ENCODE measurements at regions not wholly inside any gene's neighbourhood (a gene's known extent, or its start where the extent isn't known, plus 50 kb on each side); places are given as distances from the start of the nearest gene placed in this dataset.

DNA sequence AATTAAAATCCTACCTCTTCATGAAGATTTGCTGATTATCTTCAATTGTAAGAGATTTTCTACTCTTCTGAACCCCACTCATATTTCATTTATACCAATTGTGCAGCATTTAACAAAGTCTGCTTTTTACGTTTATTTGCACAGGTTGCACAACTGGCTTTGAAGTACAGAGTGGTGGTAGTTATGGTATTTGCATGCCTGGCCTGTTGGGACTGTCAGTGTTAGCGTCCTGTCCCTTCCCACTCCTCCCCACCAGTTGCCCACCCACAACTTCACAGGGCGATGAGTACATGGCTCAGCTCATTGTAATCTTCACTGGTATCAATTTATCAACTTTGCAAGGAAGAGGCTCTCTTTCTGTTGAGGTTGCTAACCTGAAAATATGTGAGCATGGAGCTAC lies 372.3 kb downstream of the AASDHPPT start:
- H3K9me3 ChIP-seq (ENCODE audit: control insufficient read depth, insufficient read depth, low read depth, low read length), result no peaks in the 10 kb centered on the region
- no peaks in the 10 kb centered on the region for H4K20me1 ChIP-seq (ENCODE audit: control insufficient read depth, extremely low read depth, insufficient read depth, low read length)
- TF ChIP-seq, protein P1, sequence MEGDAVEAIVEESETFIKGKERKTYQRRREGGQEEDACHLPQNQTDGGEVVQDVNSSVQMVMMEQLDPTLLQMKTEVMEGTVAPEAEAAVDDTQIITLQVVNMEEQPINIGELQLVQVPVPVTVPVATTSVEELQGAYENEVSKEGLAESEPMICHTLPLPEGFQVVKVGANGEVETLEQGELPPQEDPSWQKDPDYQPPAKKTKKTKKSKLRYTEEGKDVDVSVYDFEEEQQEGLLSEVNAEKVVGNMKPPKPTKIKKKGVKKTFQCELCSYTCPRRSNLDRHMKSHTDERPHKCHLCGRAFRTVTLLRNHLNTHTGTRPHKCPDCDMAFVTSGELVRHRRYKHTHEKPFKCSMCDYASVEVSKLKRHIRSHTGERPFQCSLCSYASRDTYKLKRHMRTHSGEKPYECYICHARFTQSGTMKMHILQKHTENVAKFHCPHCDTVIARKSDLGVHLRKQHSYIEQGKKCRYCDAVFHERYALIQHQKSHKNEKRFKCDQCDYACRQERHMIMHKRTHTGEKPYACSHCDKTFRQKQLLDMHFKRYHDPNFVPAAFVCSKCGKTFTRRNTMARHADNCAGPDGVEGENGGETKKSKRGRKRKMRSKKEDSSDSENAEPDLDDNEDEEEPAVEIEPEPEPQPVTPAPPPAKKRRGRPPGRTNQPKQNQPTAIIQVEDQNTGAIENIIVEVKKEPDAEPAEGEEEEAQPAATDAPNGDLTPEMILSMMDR (conservative IDR thresholded peaks at IDR 0.05 in 1 of 2, IDR thresholded peaks at IDR 0.05 in 1 of 2; ENCODE audit: low read depth in 1 of 2, low read length in 2 of 2), result no peak
- no peak for TF ChIP-seq EZH2 (IDR thresholded peaks at IDR 0.05; ENCODE audit: low read length, missing control alignments)

DNA sequence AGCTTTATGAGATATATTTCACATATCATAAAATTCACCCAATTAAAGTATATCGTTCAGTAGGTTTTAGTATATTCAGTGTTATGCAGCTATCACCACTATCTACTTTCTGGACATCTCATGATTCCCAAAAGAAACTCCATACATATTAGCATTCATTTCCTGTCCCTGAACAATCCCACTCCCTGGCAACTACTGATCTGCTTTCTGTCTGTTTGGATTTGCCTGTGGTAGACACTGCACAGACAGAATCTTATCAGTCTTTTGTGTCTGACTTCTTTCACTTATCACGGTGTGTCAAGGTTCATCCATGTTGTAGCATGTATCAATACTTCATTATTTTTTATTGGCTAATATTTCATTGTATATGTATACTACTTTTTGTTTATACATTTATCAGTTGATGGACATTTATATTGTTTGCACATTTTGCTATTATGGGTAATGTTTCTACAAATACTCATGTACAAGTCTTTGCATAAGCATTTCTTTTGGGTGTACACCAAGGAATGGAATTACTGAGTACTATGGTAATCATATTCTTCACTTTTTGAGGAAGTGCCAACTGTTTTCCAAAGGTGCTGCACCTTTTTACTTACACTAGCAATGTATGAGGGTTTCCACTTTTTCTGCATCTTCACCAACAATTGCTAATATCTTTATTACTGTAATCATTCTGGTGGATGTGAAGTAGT lies 373.9 kb downstream of the AASDHPPT start:
- Histone ChIP-seq H3K27me3 (ENCODE audit: control insufficient read depth, insufficient read depth, low read length) (no peaks in the 10 kb centered on the region), H3K4me3 (replicated peaks in 1 of 4; ENCODE audit: control extremely low read depth in 1 of 4, insufficient read depth in 1 of 4, low read depth in 3 of 4, low read length in 4 of 4) (no peak overlapping the region), H3K79me2 (ENCODE audit: control insufficient read depth, insufficient read depth, low read length) (no peaks in the 10 kb centered on the region), H3K4me1 (ENCODE audit: control insufficient read depth, extremely low read depth, insufficient read depth, low read length) (no peaks in the 10 kb centered on the region), H3K9ac (ENCODE audit: insufficient read depth, low read length) (no peak overlapping the region), H3K4me2 (ENCODE audit: extremely low read depth, insufficient read depth, low read length) (no peak overlapping the region), H4K20me1 (ENCODE audit: control insufficient read depth, extremely low read depth, insufficient read depth, low read length) (no peaks in the 10 kb centered on the region), H3K27ac (ENCODE audit: insufficient read depth, low read length) (no peak overlapping the region), H3K9me3 (ENCODE audit: control insufficient read depth, insufficient read depth, low read depth, low read length) (no peaks in the 10 kb centered on the region), H3K36me3 (ENCODE audit: control insufficient read depth, insufficient read depth, low read length) (no peaks in the 10 kb centered on the region), H2AFZ (ENCODE audit: low read length) (no peak overlapping the region)
- no peak for TF ChIP-seq EZH2 (IDR thresholded peaks at IDR 0.05; ENCODE audit: low read length, missing control alignments)
- TF ChIP-seq, protein P1 (conservative IDR thresholded peaks at IDR 0.05 in 1 of 2, IDR thresholded peaks at IDR 0.05 in 1 of 2; ENCODE audit: low read depth in 1 of 2, low read length in 2 of 2), result no peak
- DNase-seq (ENCODE audit: low read depth in 2 of 2), result no peak

More for the DNA sequence above, 372.3 kb downstream of the AASDHPPT start:
- Histone ChIP-seq H3K4me3 (replicated peaks in 1 of 4; ENCODE audit: control extremely low read depth in 1 of 4, insufficient read depth in 1 of 4, low read depth in 3 of 4, low read length in 4 of 4) (no peak overlapping the region), H3K9ac (ENCODE audit: insufficient read depth, low read length) (no peak overlapping the region), H3K27me3 (ENCODE audit: control insufficient read depth, insufficient read depth, low read length) (no peaks in the 10 kb centered on the region), H3K36me3 (ENCODE audit: control insufficient read depth, insufficient read depth, low read length) (no peaks in the 10 kb centered on the region), H3K4me2 (ENCODE audit: extremely low read depth, insufficient read depth, low read length) (no peak overlapping the region), H3K79me2 (ENCODE audit: control insufficient read depth, insufficient read depth, low read length) (no peaks in the 10 kb centered on the region), H3K4me1 (ENCODE audit: control insufficient read depth, extremely low read depth, insufficient read depth, low read length) (no peaks in the 10 kb centered on the region), H3K27ac (ENCODE audit: insufficient read depth, low read length) (no peak overlapping the region), H2AFZ (ENCODE audit: low read length) (no peak overlapping the region)
- DNase-seq (ENCODE audit: low read depth in 2 of 2), result no peak

DNA sequence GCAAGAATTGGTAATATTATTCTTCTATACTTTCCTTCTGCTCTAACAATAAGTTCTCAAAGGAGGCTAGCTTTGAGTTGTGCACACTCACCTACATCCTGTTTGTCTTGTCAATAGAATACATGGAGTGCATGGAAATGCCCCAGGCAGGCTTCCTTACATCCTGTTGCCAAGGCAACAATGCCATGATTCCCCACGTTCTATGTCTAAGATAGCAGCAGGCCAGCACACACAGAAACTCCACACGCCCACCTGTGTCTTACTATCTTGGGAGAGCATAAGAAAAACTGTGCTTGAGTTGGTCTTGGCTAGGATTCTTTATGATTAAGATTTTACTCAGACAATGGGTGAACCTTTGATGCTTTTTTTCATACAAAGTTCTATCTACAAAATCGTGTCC lies 379.2 kb downstream of the AASDHPPT start:
- Histone ChIP-seq H3K4me3 (replicated peaks in 1 of 4; ENCODE audit: control extremely low read depth in 1 of 4, insufficient read depth in 1 of 4, low read depth in 3 of 4, low read length in 4 of 4) (no peak overlapping the region), H3K27me3 (ENCODE audit: control insufficient read depth, insufficient read depth, low read length) (no peaks in the 10 kb centered on the region), H2AFZ (ENCODE audit: low read length) (no peak overlapping the region), H3K36me3 (ENCODE audit: control insufficient read depth, insufficient read depth, low read length) (no peaks in the 10 kb centered on the region), H3K9me3 (ENCODE audit: control insufficient read depth, insufficient read depth, low read depth, low read length) (no peaks in the 10 kb centered on the region), H3K4me2 (ENCODE audit: extremely low read depth, insufficient read depth, low read length) (no peak overlapping the region), H3K79me2 (ENCODE audit: control insufficient read depth, insufficient read depth, low read length) (no peaks in the 10 kb centered on the region), H3K27ac (ENCODE audit: insufficient read depth, low read length) (no peak overlapping the region), H3K4me1 (ENCODE audit: control insufficient read depth, extremely low read depth, insufficient read depth, low read length) (no peaks in the 10 kb centered on the region), H4K20me1 (ENCODE audit: control insufficient read depth, extremely low read depth, insufficient read depth, low read length) (no peaks in the 10 kb centered on the region), H3K9ac (ENCODE audit: insufficient read depth, low read length) (no peak overlapping the region)
- peak in 1 of 2 donors; percentile 70 for DNase-seq (ENCODE audit: low read depth in 2 of 2)
- no peak for TF ChIP-seq EZH2 (IDR thresholded peaks at IDR 0.05; ENCODE audit: low read length, missing control alignments)
- TF ChIP-seq, protein P1 (conservative IDR thresholded peaks at IDR 0.05 in 1 of 2, IDR thresholded peaks at IDR 0.05 in 1 of 2; ENCODE audit: low read depth in 1 of 2, low read length in 2 of 2), result no peak
